AG10803 (cell line): ENCODE measurements at regions not wholly inside any gene's neighbourhood (a gene's known extent, or its start where the extent isn't known, plus 50 kb on each side); places are given as distances from the start of the nearest gene placed in this dataset.
"Not testable (repeated sequence)": the region's sequence is repeated elsewhere in the genome, so short reads cannot be mapped to it uniquely, and the experiment has no call there.

Experiments
- DNase-seq: peaks from one replicate; pipeline ENCODE4 v3.0.0; 2010; ENCODE audit warnings: low read depth
- H3K4me3 ChIP-seq: 2 replicates; pipeline ENCODE4 v1.5.1; 2011; ENCODE audit warnings: mild to moderate bottlenecking, low read length, control low read depth
- CTCF ChIP-seq: conservative IDR thresholded peaks from 2 replicates; pipeline ENCODE4 v1.5.1; 2011; ENCODE audit warnings: mild to moderate bottlenecking, low read length, control low read depth, inconsistent platforms

GRCh38 chr2:198534756-198535155 is 730.4 kb downstream of the PLCL1 start:
- H3K4me3 ChIP-seq, result no peak overlapping the region
- no peak for DNase-seq
- TF ChIP-seq CTCF, result no peak

- no peak overlapping the region for H3K4me3 ChIP-seq
- TF ChIP-seq CTCF, result no peak
- DNase-seq, result peak; percentile 40
Measured at GRCh38 chr2:198525211-198525969, 721.0 kb downstream of the PLCL1 start.

GRCh38 chr2:198523710-198524109 is 719.3 kb downstream of the PLCL1 start:
- TF ChIP-seq CTCF, result no peak
- no peak for DNase-seq

GRCh38 chr2:198518935-198519334 is 714.5 kb downstream of the PLCL1 start:
- TF ChIP-seq CTCF, result no peak
- no peak overlapping the region for H3K4me3 ChIP-seq
- DNase-seq, result no peak

More at GRCh38 chr2:198523710-198524109, 719.3 kb downstream of the PLCL1 start:
- H3K4me3 ChIP-seq, result no peak overlapping the region

GRCh38 chr2:198517976-198518375 is 713.6 kb downstream of the PLCL1 start:
- no peak for TF ChIP-seq CTCF
- no peak overlapping the region for H3K4me3 ChIP-seq
- peak; percentile 3 for DNase-seq

GRCh38 chr2:198508610-198509009 is 704.2 kb downstream of the PLCL1 start:
- DNase-seq, H3K4me3 ChIP-seq: not testable (repeated sequence)

- no peak overlapping the region for H3K4me3 ChIP-seq
- TF ChIP-seq CTCF, result no peak
- peak; percentile 83 for DNase-seq
Measured at GRCh38 chr2:198499539-198499938, 695.1 kb downstream of the PLCL1 start.
